H1 (cell line): ENCODE measurements at regions not wholly inside any gene's neighbourhood (a gene's known extent, or its start where the extent isn't known, plus 50 kb on each side); places are given as distances from the start of the nearest gene placed in this dataset.

ENCODE experiments used
- CTCF ChIA-PET: fragments of 300-600 bp; sonication (Branson Sonifier 250); formaldehyde crosslinking; loops from one replicate; lab custom pipeline; 2021; ENCODE audit not compliant: partially characterized antibody; lab: Charles Lee
- POLR2A ChIA-PET: fragments of 300-600 bp; sonication (Branson Sonifier 250); formaldehyde crosslinking; loops from one replicate; lab custom pipeline; 2021; ENCODE audit warnings: inconsistent platforms; ENCODE audit not compliant: partially characterized antibody; lab: Charles Lee
- DNase-seq, 2 experiments: peaks; one replicate each; pipeline versions ENCODE4 v3.0.0 to v3.0.0-alpha.2; 2010 to 2022; ENCODE audit warnings: low spot score in 2 of 2, low read depth in 1 of 2, mixed read lengths in 1 of 2
- FAIRE-seq: peaks from 2 replicates; lab custom pipeline; 2011; peaks lifted over from hg19 to GRCh38; lab: Jason Lieb, UNC
- H2AFZ ChIP-seq: 2 replicates; pipeline ENCODE4 v1.8.1; 2012; ENCODE audit warnings: low read length, inconsistent platforms
- H2AK5ac ChIP-seq: 2 replicates; pipeline ENCODE4 v1.6.1; 2013; ENCODE audit warnings: low read depth, low read length
- H2BK120ac ChIP-seq: replicated peaks from 2 replicates; pipeline ENCODE3; 2013; ENCODE audit warnings: low read depth, low read length, inconsistent platforms
- H2BK12ac ChIP-seq: 2 replicates; pipeline ENCODE4 v1.6.1; 2013; ENCODE audit warnings: low read depth, low read length
- H2BK15ac ChIP-seq: 2 replicates; pipeline ENCODE4 v1.6.1; 2013; ENCODE audit warnings: low read length
- H2BK20ac ChIP-seq: 2 replicates; pipeline ENCODE4 v1.6.1; 2013; ENCODE audit warnings: low read length
- H2BK5ac ChIP-seq: 2 replicates; pipeline ENCODE4 v1.6.1; 2013; ENCODE audit warnings: low read depth, low read length
- H3K14ac ChIP-seq: 2 replicates; pipeline ENCODE4 v1.6.1; 2013; ENCODE audit warnings: inconsistent platforms; ENCODE audit not compliant: insufficient read length
- H3K18ac ChIP-seq: 2 replicates; pipeline ENCODE4 v1.6.1; 2013; ENCODE audit warnings: low read length; ENCODE audit errors: extremely low read depth
- H3K23ac ChIP-seq: 2 replicates; pipeline ENCODE4 v1.6.1; 2013; ENCODE audit warnings: inconsistent platforms; ENCODE audit not compliant: insufficient read length
- H3K23me2 ChIP-seq: 2 replicates; pipeline ENCODE4 v1.6.1; 2013; ENCODE audit warnings: low read depth, low read length
- H3K27ac ChIP-seq: 2 replicates; pipeline ENCODE4 v1.6.1; 2011; ENCODE audit warnings: low read depth, low read length, inconsistent platforms
- H3K27me3 ChIP-seq, 4 experiments: replicated peaks in 1 of 4; 1 replicate in 1 of 4; 2 replicates in 3 of 4; pipeline versions ENCODE4 v1.6.1 to v1.8.1; 2011 to 2013; ENCODE audit warnings: low read length in 3 of 4, mild to moderate bottlenecking in 3 of 4, inconsistent platforms in 2 of 4, mixed read lengths in 2 of 4, moderate library complexity in 1 of 4; ENCODE audit not compliant: control insufficient read depth in 3 of 4, insufficient read depth in 3 of 4; ENCODE audit errors: extremely low read depth in 1 of 4
- H3K36me3 ChIP-seq, 4 experiments: 2 replicates each; pipeline versions ENCODE4 v1.6.1 to v1.8.1; 2011 to 2013; ENCODE audit warnings: mild to moderate bottlenecking in 4 of 4, low read length in 3 of 4, moderate library complexity in 2 of 4, control low read depth in 1 of 4, inconsistent platforms in 1 of 4; ENCODE audit not compliant: insufficient read depth in 4 of 4, control insufficient read depth in 2 of 4
- H3K4ac ChIP-seq: replicated peaks from 2 replicates; pipeline ENCODE3; 2013; ENCODE audit warnings: low read length, low read depth, mixed read lengths, inconsistent platforms; ENCODE audit not compliant: insufficient read length
- H3K4me1 ChIP-seq, 4 experiments: replicated peaks in 1 of 4; 1 replicate in 1 of 4; 2 replicates in 3 of 4; pipeline versions ENCODE4 v1.6.1 to v1.8.1; 2011 to 2013; ENCODE audit warnings: low read length in 3 of 4, inconsistent platforms in 2 of 4, mixed read lengths in 1 of 4; ENCODE audit not compliant: insufficient read depth in 4 of 4, control insufficient read depth in 3 of 4
- H3K4me2 ChIP-seq, 2 experiments: 2 replicates each; pipeline versions ENCODE4 v1.6.1 to v1.8.1; 2011 to 2013; ENCODE audit warnings: low read depth in 2 of 2, low read length in 2 of 2, control low read depth in 1 of 2, inconsistent platforms in 1 of 2, mild to moderate bottlenecking in 1 of 2; ENCODE audit not compliant: insufficient read depth in 1 of 2
- H3K4me3 ChIP-seq, 4 experiments: fragments of 200-600, 300-600 bp in 1 of 4; sonication (generic), shearing (Covaris generic), sonication (Bioruptor Twin) in 1 of 4; 2 replicates each; pipeline versions ENCODE4 v1.5.1 to v1.8.1; 2011 to 2016; ENCODE audit warnings: low read length in 4 of 4, low read depth in 3 of 4, control low read depth in 2 of 4, inconsistent platforms in 2 of 4, mild to moderate bottlenecking in 2 of 4, mixed read lengths in 1 of 4, moderate library complexity in 1 of 4; ENCODE audit not compliant: insufficient read depth in 2 of 4; ENCODE audit errors: extremely low read depth in 1 of 4
- H3K56ac ChIP-seq: replicated peaks from 2 replicates; pipeline ENCODE3; 2013; ENCODE audit warnings: low read depth, mild to moderate bottlenecking, mixed read lengths, low read length, inconsistent platforms; ENCODE audit not compliant: insufficient read length
- H3K79me1 ChIP-seq: 2 replicates; pipeline ENCODE4 v1.6.1; 2013; ENCODE audit warnings: low read depth, low read length, control low read depth
- H3K79me2 ChIP-seq, 2 experiments: 2 replicates each; pipeline versions ENCODE4 v1.6.1 to v1.8.1; 2012 to 2013; ENCODE audit warnings: low read length in 2 of 2, mild to moderate bottlenecking in 2 of 2, inconsistent platforms in 1 of 2; ENCODE audit not compliant: insufficient read depth in 2 of 2, control insufficient read depth in 1 of 2
- H3K9ac ChIP-seq, 4 experiments: replicated peaks in 1 of 4; 1 replicate in 1 of 4; 2 replicates in 3 of 4; pipeline versions ENCODE4 v1.6.1 to v1.8.1; 2011 to 2013; ENCODE audit warnings: low read depth in 3 of 4, low read length in 3 of 4, control low read depth in 2 of 4, mild to moderate bottlenecking in 2 of 4, moderate library complexity in 2 of 4, inconsistent platforms in 1 of 4; ENCODE audit errors: extremely low read depth in 1 of 4
- H3K9me3 ChIP-seq, 2 experiments: 2 replicates each; pipeline versions ENCODE4 v1.6.1 to v1.8.1; 2012 to 2013; ENCODE audit warnings: mild to moderate bottlenecking in 2 of 2, moderate library complexity in 2 of 2, control low read depth in 1 of 2, inconsistent platforms in 1 of 2, low read depth in 1 of 2, low read length in 1 of 2, mixed read lengths in 1 of 2; ENCODE audit not compliant: insufficient read depth in 2 of 2
- H4K20me1 ChIP-seq, 2 experiments: replicated peaks in 1 of 2; 2 replicates each; pipeline versions ENCODE3 to v1.8.1; 2011 to 2013; ENCODE audit warnings: inconsistent platforms in 2 of 2, low read length in 2 of 2, mild to moderate bottlenecking in 1 of 2; ENCODE audit not compliant: insufficient read depth in 2 of 2, control insufficient read depth in 1 of 2
- H4K5ac ChIP-seq: 2 replicates; pipeline ENCODE4 v1.6.1; 2013; ENCODE audit warnings: low read length, low read depth, mixed read lengths, inconsistent platforms; ENCODE audit not compliant: insufficient read length
- H4K8ac ChIP-seq: 2 replicates; pipeline ENCODE4 v1.8.0; 2013; ENCODE audit warnings: mild to moderate bottlenecking, moderate library complexity, low read length, inconsistent platforms; ENCODE audit not compliant: insufficient read depth; ENCODE audit errors: extremely low read depth
- H4K91ac ChIP-seq: replicated peaks from 2 replicates; pipeline ENCODE3; 2013; ENCODE audit warnings: low read length, mixed read lengths, inconsistent platforms; ENCODE audit not compliant: insufficient read length
- ATF3 ChIP-seq: IDR thresholded peaks from 2 replicates; pipeline ENCODE4 v1.6.1; 2011; ENCODE audit warnings: low read depth, mild to moderate bottlenecking, low read length; ENCODE audit not compliant: insufficient read depth
- CHD1 ChIP-seq: IDR thresholded peaks from 2 replicates; pipeline ENCODE4 v1.6.1; 2012; ENCODE audit warnings: low read depth, low read length, improper control_type of control experiment
- EP300 ChIP-seq, 2 experiments: IDR thresholded peaks; 1 replicate in 1 of 2; 2 replicates in 1 of 2; pipeline ENCODE4 v1.6.1; 2011 to 2012; ENCODE audit warnings: low read depth in 2 of 2, low read length in 2 of 2, mild to moderate bottlenecking in 2 of 2, borderline replicate concordance in 1 of 2, inconsistent platforms in 1 of 2, moderate library complexity in 1 of 2
- JUND ChIP-seq: IDR thresholded peaks from 2 replicates; pipeline ENCODE4 v1.6.1; 2011; ENCODE audit warnings: mild to moderate bottlenecking, improper control_type of control experiment, low read length
- KDM1A ChIP-seq: fragments of 200-600, 300-600 bp; sonication (generic); IDR thresholded peaks from 2 replicates; pipeline ENCODE4 v1.7.1; 2016; ENCODE audit warnings: mild to moderate bottlenecking, low read length, borderline replicate concordance
- SP4 ChIP-seq: IDR thresholded peaks from 2 replicates; pipeline ENCODE4 v1.6.1; 2012; ENCODE audit warnings: low read length, inconsistent platforms
- SUZ12 ChIP-seq: fragments of 200-600 bp; sonication (generic); IDR thresholded peaks from 2 replicates; pipeline ENCODE4 v1.6.1; 2012; ENCODE audit warnings: mild to moderate bottlenecking, inconsistent platforms, low read length, moderate library complexity, mixed read lengths
- TBP ChIP-seq: IDR thresholded peaks from 2 replicates; pipeline ENCODE4 v1.6.1; 2011; ENCODE audit warnings: low read depth, low read length, improper control_type of control experiment
- YY1 ChIP-seq: IDR thresholded peaks from 2 replicates; pipeline ENCODE4 v1.6.1; 2011; ENCODE audit warnings: low read depth, mild to moderate bottlenecking, low read length

- H3K4ac ChIP-seq: no peak overlapping the region
- H2AFZ ChIP-seq: no peak overlapping the region
Observed at GRCh38 chr5:167393358-167393757, 898.1 kb upstream of the WWC1 start.

More at GRCh38 chr5:167393358-167393757, 898.1 kb upstream of the WWC1 start:
- Histone ChIP-seq H3K9me3 (no peaks in the 10 kb centered on the region), H3K4me3 (no peak overlapping the region), H3K36me3 (no peaks in the 10 kb centered on the region), H3K14ac (no peak overlapping the region), H2BK12ac (no peak overlapping the region), H2BK120ac (no peak overlapping the region), H3K23ac (no peak overlapping the region), H3K23me2 (no peaks in the 10 kb centered on the region), H2BK5ac (no peak overlapping the region), H2BK20ac (no peak overlapping the region), H3K4me1 (no peaks in the 10 kb centered on the region), H4K20me1 (no peaks in the 10 kb centered on the region), H4K5ac (no peak overlapping the region), H4K8ac (no peak overlapping the region), H4K91ac (no peak overlapping the region), H3K4me2 (no peak overlapping the region), H3K79me1 (no peaks in the 10 kb centered on the region), H3K79me2 (no peaks in the 10 kb centered on the region), H3K9ac (no peak overlapping the region), H3K56ac (no peak overlapping the region), H3K27me3 (peaks cover 0 to 1% (median 0%) of the 10 kb centered on the region in 4 experiments; a peak in 1 of 7 replicates), H3K18ac (no peak overlapping the region), H2AK5ac (no peak overlapping the region), H2BK15ac (no peak overlapping the region), H3K27ac (no peak overlapping the region)
- POLR2A ChIA-PET: interaction anchor here (1.0 kb wide), 1 partner anchor 140 kb away, joined by 3 read pairs; no protein-coding TSS in a partner anchor
- TF ChIP-seq JUND: no peak
- TF ChIP-seq CHD1: no peak
- TF ChIP-seq TBP: no peak
- no peak for TF ChIP-seq ATF3
- TF ChIP-seq KDM1A: no peak
- TF ChIP-seq EP300 (IDR thresholded peaks at IDR 0.05; ENCODE audit: borderline replicate concordance in 1 of 2, low read depth in 2 of 2, low read length in 2 of 2): no peak
- TF ChIP-seq YY1: no peak
- TF ChIP-seq SUZ12: no peak
- TF ChIP-seq SP4: no peak
- no peak for FAIRE-seq
- CTCF ChIA-PET: no interaction called here
- no peak for DNase-seq
